K562 (cell line): ENCODE measurements at regions not wholly inside any gene's neighbourhood (a gene's known extent, or its start where the extent isn't known, plus 50 kb on each side); places are given as distances from the start of the nearest gene placed in this dataset.

Experiments
- ATAC-seq: fragments of 200-7000 bp; cut with Tn5 transposase; 3 replicates; pipeline ENCODE4 v1.9.1; 2020; ENCODE audit warnings: moderate library complexity
- BruUV-seq: library from RNA; stranded (reverse); fragments of 400-500 nt; replicated peaks from 2 replicates; lab custom pipeline; 2021; lab: Mats Ljungman, UMichigan
- CTCF ChIA-PET: fragments of 300-600 bp; formaldehyde crosslinking; extraction: SDS; loops from one replicate; lab custom pipeline; 2021; ENCODE audit warnings: low intra/inter-chr PET ratio; lab: Yijun Ruan, JAX
- POLR2A ChIA-PET: fragments of 300-600, 350-650 bp; sonication (Branson Sonifier 250); formaldehyde crosslinking; extraction: SDS; loops from one replicate; lab custom pipeline; 2021; ENCODE audit warnings: antibody characterized with exemption, inconsistent platforms; lab: Yijun Ruan, JAX
- DNase-seq, 4 experiments: peaks; one replicate each; pipeline versions ENCODE4 v3.0.0 to v3.0.0-alpha.2; 2011 to 2018; ENCODE audit warnings: low spot score in 3 of 4, mixed read lengths in 3 of 4; ENCODE audit errors: extremely low read depth in 1 of 4
- FAIRE-seq: peaks from 2 replicates; lab custom pipeline; 2011; peaks lifted over from hg19 to GRCh38; lab: Jason Lieb, UNC
- H2AFZ ChIP-seq: 2 replicates; pipeline ENCODE4 v1.6.0; 2011; ENCODE audit warnings: low read depth, low read length, control low read depth, inconsistent platforms
- H3K27ac ChIP-seq: fragments of 200-600 bp; 3 replicates; pipeline ENCODE4 v1.8.0; 2011; ENCODE audit warnings: low read depth, mild to moderate bottlenecking, control low read depth, inconsistent platforms, low read length, moderate library complexity, mixed read lengths; ENCODE audit errors: extremely low read depth
- H3K27me3 ChIP-seq, 2 experiments: fragments of 300-600 bp in 1 of 2; 2 replicates in 1 of 2; 3 replicates in 1 of 2; pipeline versions ENCODE4 v1.6.0 to v1.8.0; 2011; ENCODE audit warnings: inconsistent platforms in 2 of 2, low read length in 2 of 2, mild to moderate bottlenecking in 1 of 2, mixed read lengths in 1 of 2, moderate library complexity in 1 of 2; ENCODE audit not compliant: control insufficient read depth in 2 of 2, insufficient read depth in 2 of 2
- H3K36me3 ChIP-seq: fragments of 300-600 bp; 3 replicates; pipeline ENCODE4 v1.8.0; 2011; ENCODE audit warnings: mild to moderate bottlenecking, low read length, inconsistent platforms; ENCODE audit not compliant: control insufficient read depth, insufficient read depth
- H3K4me1 ChIP-seq, 2 experiments: fragments of 200-600 bp in 1 of 2; replicated peaks in 1 of 2; 2 replicates in 1 of 2; 3 replicates in 1 of 2; pipeline versions ENCODE4 v1.5.1 to v1.8.0; 2011; ENCODE audit warnings: inconsistent platforms in 2 of 2, low read length in 2 of 2, mild to moderate bottlenecking in 1 of 2, mixed read lengths in 1 of 2, moderate library complexity in 1 of 2; ENCODE audit not compliant: control insufficient read depth in 2 of 2, insufficient read depth in 2 of 2
- H3K4me2 ChIP-seq: 2 replicates; pipeline ENCODE4 v1.6.1; 2011; ENCODE audit warnings: low read length, control low read depth, inconsistent platforms, mixed read lengths; ENCODE audit not compliant: insufficient read depth
- H3K4me3 ChIP-seq: fragments of 200-600 bp; sonication (generic), shearing (Covaris generic); 2 replicates; pipeline ENCODE4 v1.5.1; 2016; ENCODE audit warnings: control low read depth, inconsistent platforms
- H3K79me2 ChIP-seq: fragments of 200-600 bp; 3 replicates; pipeline ENCODE4 v1.8.0; 2011; ENCODE audit warnings: low read length, inconsistent platforms; ENCODE audit not compliant: control insufficient read depth, insufficient read depth
- H3K9ac ChIP-seq, 2 experiments: 2 replicates each; pipeline versions ENCODE4 v1.6.0 to v1.6.1; 2011; ENCODE audit warnings: low read depth in 2 of 2, low read length in 2 of 2, control low read depth in 1 of 2, inconsistent platforms in 1 of 2, mild to moderate bottlenecking in 1 of 2, mixed read lengths in 1 of 2; ENCODE audit not compliant: insufficient read depth in 1 of 2
- H3K9me1 ChIP-seq: one replicate; pipeline ENCODE4 v1.6.0; 2011; ENCODE audit warnings: inconsistent platforms, mild to moderate bottlenecking, low read length, moderate library complexity; ENCODE audit not compliant: control insufficient read depth, insufficient read depth
- H3K9me3 ChIP-seq: replicated peaks from 2 replicates; pipeline ENCODE4 v1.5.1; 2011; ENCODE audit warnings: low read depth, low read length, inconsistent platforms; ENCODE audit not compliant: control insufficient read depth, insufficient read depth
- H4K20me1 ChIP-seq: replicated peaks from 2 replicates; pipeline ENCODE4 v1.6.1; 2011; ENCODE audit warnings: low read length, inconsistent platforms, mixed read lengths; ENCODE audit not compliant: control insufficient read depth, insufficient read depth
- CHD1 ChIP-seq: fragments of 200-600 bp; sonication (generic); IDR thresholded peaks from one replicate; pipeline ENCODE4 v1.6.1; 2012; ENCODE audit warnings: mild to moderate bottlenecking, moderate library complexity, low read length, inconsistent platforms
- ELF2 ChIP-seq: fragments of 250-450 bp; sonication (Bioruptor Pico); IDR thresholded peaks from 2 replicates; pipeline ENCODE4 v1.5.0; 2021; ENCODE audit warnings: mild to moderate bottlenecking
- EZH2 ChIP-seq: IDR thresholded peaks from 2 replicates; pipeline ENCODE4 v1.6.1; 2012; ENCODE audit warnings: low read depth, mild to moderate bottlenecking, inconsistent platforms, low read length, borderline replicate concordance
- FOXK1 ChIP-seq: sonication (generic); formaldehyde crosslinking; IDR thresholded peaks from 2 replicates; pipeline ENCODE4 v1.8.0; 2022; ENCODE audit warnings: missing genetic modification reagents, mild to moderate bottlenecking, borderline replicate concordance
- FUS ChIP-seq: fragments of 200-400 bp; formaldehyde crosslinking; optimal IDR thresholded peaks from 2 replicates; pipeline ENCODE3; 2017; ENCODE audit warnings: low read depth, low read length
- HINFP ChIP-seq: fragments of 450-650 bp; conservative IDR thresholded peaks from 2 replicates; pipeline ENCODE4 v1.6.1; 2016; ENCODE audit warnings: missing genetic modification characterization, low read depth, mild to moderate bottlenecking, control low read depth, missing compliant biosample characterization
- KHSRP ChIP-seq: fragments of 450-650 bp; IDR thresholded peaks from 2 replicates; pipeline ENCODE4 v1.6.1; 2017
- MCM3 ChIP-seq: fragments of 450-650 bp; IDR thresholded peaks from 2 replicates; pipeline ENCODE4 v1.6.1; 2016
- MLX ChIP-seq, 2 experiments: fragments of 450-650 bp in 1 of 2; sonication (generic) in 1 of 2; formaldehyde crosslinking; conservative IDR thresholded peaks; 2 replicates each; pipeline versions ENCODE4 v1.4.0 to v1.8.1; 2020 to 2022; ENCODE audit warnings: mild to moderate bottlenecking in 1 of 2, missing genetic modification reagents in 1 of 2
- NFRKB ChIP-seq: fragments of 450-650 bp; IDR thresholded peaks from 2 replicates; pipeline ENCODE4 v1.6.1; 2016; ENCODE audit warnings: low read depth
- NR2F6 ChIP-seq: fragments of 450-650 bp; formaldehyde crosslinking; IDR thresholded peaks from 2 replicates; pipeline ENCODE4 v1.4.0; 2020; ENCODE audit warnings: mild to moderate bottlenecking
- POLR2G ChIP-seq: fragments of 200-400 bp; formaldehyde crosslinking; IDR thresholded peaks from 2 replicates; pipeline ENCODE4 v1.6.1; 2017; ENCODE audit warnings: low read depth, mild to moderate bottlenecking, antibody characterized with exemption, low read length, moderate library complexity
- SMAD4 ChIP-seq: fragments of 250-450 bp; sonication (Bioruptor Pico); conservative IDR thresholded peaks from 2 replicates; pipeline ENCODE4 v1.8.0; 2021; ENCODE audit warnings: inconsistent platforms, mild to moderate bottlenecking, moderate library complexity
- SMARCA4 ChIP-seq: fragments of 450-650 bp; IDR thresholded peaks from 2 replicates; pipeline ENCODE4 v1.6.1; 2016
- WGBS: fragments of 100-300 bp; shearing (Covaris generic); methylation state at CpG from one replicate; pipeline ENCODE4 v1.1.6; 2016; ENCODE audit warnings: low coverage, mixed read lengths; ENCODE audit not compliant: insufficient coverage; ENCODE audit errors: missing lambda C conversion rate; 5-methylcytosine and 5-hydroxymethylcytosine counted together
- in situ Hi-C: fragments of 300-500 bp; cut with MboI; formaldehyde crosslinking; loops from 4 replicates; pipeline ENCODE4 v1.15.0; 2018; ENCODE audit warnings: inconsistent platforms, mixed read lengths
- intact Hi-C: fragments of 100-400 bp; cut with micrococcal nuclease; formaldehyde crosslinking; loops from 2 replicates; pipeline ENCODE4 v1.14.2; 2022

GRCh38 chr6:27161603-27161945, 85.9 kb upstream of the PRSS16 start:
- peak overlapping the region; percentile 21 for H3K27ac ChIP-seq
- TF ChIP-seq NFRKB = no peak
- TF ChIP-seq EZH2 = no peak
- no peak for TF ChIP-seq POLR2G
- TF ChIP-seq MLX (CRISPR knock-in tag; conservative IDR thresholded peaks at IDR 0.05) = 0 out of 4 replicates have a peak, but pooled peaks of 1 of the 2 experiments have one; percentile 23
- TF ChIP-seq CHD1 = no peak
- TF ChIP-seq MCM3 = no peak
- no peak for TF ChIP-seq FUS
- 0 out of 2 replicates have a peak, but pooled peaks have one; percentile 24 for TF ChIP-seq KHSRP
- no peak for TF ChIP-seq SMAD4 (CRISPR knock-in tag)
- peak; percentile 51; the same call in 1 of the 2 replicates for TF ChIP-seq SMARCA4
- TF ChIP-seq ELF2 (CRISPR knock-in tag) = no peak
- TF ChIP-seq NR2F6 (CRISPR knock-in tag) = no peak
- TF ChIP-seq FOXK1 = no peak
- TF ChIP-seq HINFP = no peak

More at GRCh38 chr6:27161603-27161945, 85.9 kb upstream of the PRSS16 start:
- Histone ChIP-seq H3K27me3 (no peaks in the 10 kb centered on the region), H2AFZ (peak overlapping the region; percentile 73), H3K79me2 (no peaks in the 10 kb centered on the region), H3K9me3 (no peaks in the 10 kb centered on the region), H3K4me1 (peaks cover 9 to 10% of the 10 kb centered on the region in 2 experiments; a peak in 3 of 5 replicates), H3K4me3 (peak overlapping the region; percentile 12), H3K4me2 (peak overlapping the region; percentile 76), H3K9ac (peak overlapping the region in 1 of 2 experiments; percentile 43; a peak in 1 of 4 replicates), H4K20me1 (no peaks in the 10 kb centered on the region), H3K36me3 (no peaks in the 10 kb centered on the region), H3K9me1 (no peaks in the 10 kb centered on the region)
- ATAC-seq (no peak), DNase-seq (no peak), FAIRE-seq (no peak)
- in situ Hi-C loops (no loop called here), intact Hi-C loops (loop anchor here (5.0 to 10.0 kb wide), 2 partner anchors 136 to 1053 kb away; no protein-coding TSS in a partner anchor)
- BruUV-seq = no TSS peak
- WGBS = 33% methylated on average over 4 of the region's 4 CpGs
- POLR2A ChIA-PET = interaction anchor here (1.0 to 5.0 kb wide), 4 partner anchors 11 to 732 kb away, joined by 4 to 31 read pairs (median 6); a partner anchor contains a TSS
- CTCF ChIA-PET = interaction anchor here (0.6 to 1.1 kb wide), 4 partner anchors 27 to 1523 kb away, joined by 3 to 8 read pairs (median 3); partner anchors contain the start of gene ZNF184
